Activated CD4-positive, CD25-positive, alpha-beta regulatory T cell (primary cell): ENCODE measurements at regions not wholly inside any gene's neighbourhood (a gene's known extent, or its start where the extent isn't known, plus 50 kb on each side); places are given as distances from the start of the nearest gene placed in this dataset.

Experiments
- DNase-seq, 4 experiments: peaks; one replicate each; lab custom pipeline; 2025; lab: John Stamatoyannopoulos, UW

DNA sequence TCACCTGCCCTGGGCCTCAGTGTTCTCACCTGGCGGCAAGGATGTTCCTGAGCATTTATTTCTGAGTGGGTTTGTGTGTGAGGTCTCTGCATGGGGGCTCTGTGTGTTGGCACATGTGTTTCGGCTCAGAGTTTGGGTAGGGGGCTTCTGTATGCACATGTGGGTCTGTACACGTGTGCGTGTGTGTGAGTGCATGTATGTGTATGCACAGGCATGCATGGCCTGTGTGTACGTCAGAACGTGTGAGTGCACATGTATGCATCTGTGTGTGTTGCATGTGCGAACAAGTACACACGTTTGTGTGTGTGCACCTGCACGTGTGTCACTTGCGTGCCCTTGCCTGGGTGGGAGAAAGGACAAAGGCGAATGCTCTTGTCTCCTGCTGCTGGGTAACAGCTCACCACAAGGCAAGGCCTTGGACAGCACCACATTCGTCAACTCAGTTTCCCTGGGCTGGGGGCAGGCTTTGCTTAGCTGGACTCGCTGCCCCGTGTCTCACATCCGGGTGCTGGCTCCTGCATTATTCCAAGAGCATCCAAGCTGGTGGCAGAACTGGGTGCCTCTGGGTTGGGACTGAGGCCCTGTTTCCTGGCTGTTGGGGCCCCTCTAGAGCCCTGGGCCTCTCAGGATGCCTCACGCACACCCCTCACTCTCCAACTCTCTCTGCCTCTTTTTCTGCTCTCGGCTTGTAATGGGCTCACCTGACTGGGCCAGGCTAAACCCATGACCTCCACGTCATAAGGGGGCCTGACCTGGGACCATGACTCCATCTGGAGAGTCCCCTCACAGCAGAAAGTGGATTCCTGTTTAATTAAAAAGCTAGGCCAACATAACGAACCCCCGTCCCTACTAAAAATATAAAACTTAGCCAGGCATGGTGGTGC is 153.6 kb upstream of the C14orf180 start:
- no peak for DNase-seq

DNA sequence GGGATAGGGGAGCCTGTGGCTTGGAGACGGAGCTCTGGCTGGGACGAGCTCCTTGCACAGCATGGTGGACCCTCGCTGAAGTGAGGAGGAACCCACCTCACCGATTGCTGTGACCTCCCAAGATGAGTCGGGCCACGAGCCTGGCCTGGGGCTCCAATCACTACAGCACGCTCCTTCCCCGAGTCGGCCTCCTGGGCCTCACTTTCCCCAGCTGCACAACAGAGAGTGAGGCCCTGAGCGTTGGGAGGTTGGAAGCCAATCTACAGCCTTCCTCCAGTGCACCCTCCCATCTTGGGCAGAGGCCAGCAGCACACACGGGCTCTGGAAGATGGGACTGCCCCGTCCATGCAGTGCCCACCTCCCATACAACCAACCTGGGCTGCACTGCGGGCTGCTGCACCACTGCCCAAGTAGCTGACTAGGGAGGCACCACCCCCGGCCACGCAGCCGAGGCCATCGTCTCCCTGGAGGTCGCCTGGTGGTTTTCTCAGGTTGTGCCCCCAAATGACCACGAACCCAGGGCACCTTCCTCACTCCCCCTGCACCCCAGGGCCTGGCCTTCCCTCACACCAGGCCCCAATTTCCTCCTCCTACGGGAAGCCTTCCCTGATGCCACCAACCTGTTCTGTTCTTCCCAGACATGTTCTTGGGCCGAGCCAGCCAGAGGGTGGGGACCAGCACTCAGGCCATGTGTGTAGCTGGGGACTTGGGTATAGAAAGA is 152.3 kb upstream of the C14orf180 start:
- no peak for DNase-seq

DNA sequence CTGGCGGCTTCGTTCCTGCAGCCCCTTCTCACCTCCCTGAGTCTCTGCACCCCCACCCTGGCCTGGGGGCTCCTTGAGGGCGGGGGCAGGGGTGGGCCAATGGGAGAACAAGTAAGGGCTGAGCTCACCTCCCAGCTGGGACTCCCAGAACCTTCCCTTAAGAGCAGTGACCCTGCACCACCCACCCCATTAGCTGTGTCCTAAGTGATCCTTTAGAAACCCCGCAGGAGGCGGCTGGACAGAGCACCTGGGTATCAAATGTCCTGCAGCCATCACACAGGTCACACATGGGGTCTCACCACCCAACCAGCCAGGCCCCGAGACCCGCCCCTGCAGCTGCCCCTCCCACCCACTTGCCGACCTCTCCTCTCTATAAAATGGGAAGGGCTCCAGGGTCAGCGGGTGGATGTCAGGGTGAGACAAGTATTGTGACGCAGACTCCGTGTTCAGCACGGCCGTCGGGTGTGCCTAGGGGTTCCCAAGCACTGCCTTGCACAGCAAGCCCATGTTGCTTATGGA is 151.2 kb upstream of the C14orf180 start:
- no peak for DNase-seq

DNA sequence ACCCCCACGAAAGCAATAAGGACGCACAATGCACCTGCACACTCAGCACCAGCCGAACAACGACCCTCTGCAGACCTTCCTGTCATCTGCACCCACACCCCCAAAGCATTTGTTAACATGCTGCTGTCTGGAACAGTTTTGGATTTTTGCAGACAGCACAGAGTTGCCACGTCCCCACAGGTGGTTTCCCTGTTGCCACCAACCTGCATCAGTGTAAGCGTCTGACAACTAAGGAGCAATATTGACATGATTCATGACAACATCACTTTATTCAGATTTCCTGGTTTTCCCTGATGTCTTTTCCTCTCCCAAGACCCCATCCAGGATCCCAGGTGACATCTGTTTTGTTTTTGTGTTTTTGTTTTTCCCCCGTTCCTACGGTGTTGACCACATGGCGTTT is 150.7 kb upstream of the C14orf180 start:
- DNase-seq, result no peak

GRCh38 chr14:104429291-104429861 is 150.2 kb upstream of the C14orf180 start:
- DNase-seq, result no peak

DNA sequence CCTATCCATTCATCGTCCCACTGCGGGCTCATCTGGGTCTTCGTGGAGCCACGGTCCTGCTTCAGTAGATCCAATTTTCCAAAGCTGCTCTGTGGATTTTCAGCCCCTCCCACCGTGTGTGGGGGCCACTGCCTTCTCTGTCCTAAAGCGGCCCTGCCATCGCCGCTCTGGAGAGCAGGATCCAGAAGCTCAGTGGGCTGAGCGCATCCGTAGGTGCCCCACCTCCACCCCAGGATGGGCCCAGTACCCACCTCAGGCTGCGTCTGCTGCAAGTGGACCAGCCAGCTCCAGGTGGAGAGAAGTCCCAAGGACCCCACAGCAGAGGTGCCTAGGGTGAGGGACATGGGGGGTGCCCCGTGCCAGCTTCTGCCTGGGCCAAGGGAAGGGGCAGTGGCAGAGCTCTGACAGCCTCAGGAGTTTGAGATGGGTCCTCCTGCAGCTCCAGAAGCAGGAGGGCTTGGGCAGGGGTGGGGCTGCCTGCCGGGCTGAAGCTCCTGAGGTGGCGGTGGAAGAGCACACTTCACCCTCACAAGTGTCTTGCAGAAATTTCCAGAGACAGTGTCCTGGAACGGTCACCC is 148.1 kb upstream of the C14orf180 start:
- no peak for DNase-seq

DNA sequence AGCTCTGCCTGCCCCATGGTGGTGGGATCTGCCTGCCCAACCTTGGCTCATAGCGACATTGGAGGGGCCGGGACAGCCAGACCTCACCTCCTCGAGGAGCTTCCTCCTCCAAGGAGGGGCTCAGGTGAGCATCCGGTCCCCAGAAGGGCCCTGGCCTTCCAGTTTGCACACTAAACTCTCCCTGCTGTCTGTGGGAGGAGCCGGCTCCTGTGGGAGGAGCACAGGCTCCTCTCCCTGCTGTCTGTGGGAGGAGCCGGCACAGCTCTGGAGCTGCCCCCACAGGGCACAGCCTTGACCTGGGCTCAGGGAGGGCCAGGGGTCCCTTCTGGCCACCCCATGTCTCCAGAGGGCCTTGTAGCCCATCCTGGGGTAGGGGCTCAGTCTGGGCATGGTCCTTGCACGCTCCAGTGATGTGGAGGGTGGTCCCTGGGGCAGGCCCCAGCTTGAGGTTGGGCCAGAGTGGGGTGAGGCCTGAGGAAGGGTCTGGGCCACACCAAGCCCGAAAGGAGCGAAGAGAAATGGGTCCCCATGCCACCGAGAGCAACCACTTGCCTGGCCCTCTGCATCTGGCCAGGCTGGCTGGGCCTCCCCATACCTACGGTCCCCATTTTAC is 147.5 kb upstream of the C14orf180 start:
- no peak for DNase-seq

GRCh38 chr14:104432611-104433231 is 146.8 kb upstream of the C14orf180 start:
- DNase-seq, result no peak

GRCh38 chr14:104433401-104434213 is 146.0 kb upstream of the C14orf180 start:
- DNase-seq, result no peak

DNA sequence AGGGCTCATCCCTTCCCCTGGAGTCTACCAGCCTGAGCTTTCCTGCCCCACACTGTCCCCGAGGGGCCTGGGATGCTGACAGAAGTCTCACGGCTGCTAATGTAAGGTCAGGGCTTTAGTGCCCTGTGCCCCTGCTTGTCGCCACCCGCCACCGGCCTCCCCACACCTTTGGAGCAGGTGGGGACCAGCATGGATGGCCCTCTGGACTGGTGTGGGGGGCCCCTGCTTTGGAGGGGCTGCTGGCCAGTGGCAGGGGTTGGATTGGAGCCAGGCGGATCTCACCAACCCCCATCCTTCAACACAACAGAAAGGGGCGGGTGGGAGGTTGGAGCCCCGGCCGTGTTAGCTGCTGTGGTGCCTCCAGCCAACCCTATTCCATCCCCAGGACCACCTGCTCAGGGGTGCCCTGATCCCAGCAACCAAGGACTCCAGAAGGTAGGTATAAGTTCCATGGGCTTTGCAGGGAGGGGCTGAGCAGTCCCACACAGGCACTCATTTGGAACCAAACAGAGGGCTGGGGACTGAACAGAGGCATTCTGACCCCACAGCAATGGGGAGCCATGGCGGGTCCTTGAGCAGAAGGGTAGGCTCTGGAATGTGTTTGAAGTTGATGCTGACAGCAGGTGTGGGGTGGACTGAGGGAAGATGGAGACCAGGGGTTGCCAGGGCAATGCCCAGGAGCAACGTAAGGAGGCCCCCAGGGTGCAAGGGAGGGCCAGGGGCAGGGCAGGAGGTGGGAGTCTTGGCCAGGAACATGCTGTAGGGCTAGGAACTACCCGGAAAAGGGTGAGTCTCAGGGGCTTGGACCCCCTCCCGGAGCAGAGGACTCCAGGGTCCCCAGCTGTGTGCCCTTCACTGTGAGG is 145.1 kb upstream of the C14orf180 start:
- DNase-seq, result no peak

- no peak for DNase-seq
Measured at GRCh38 chr14:104435147-104436046, 144.2 kb upstream of the C14orf180 start.

DNA sequence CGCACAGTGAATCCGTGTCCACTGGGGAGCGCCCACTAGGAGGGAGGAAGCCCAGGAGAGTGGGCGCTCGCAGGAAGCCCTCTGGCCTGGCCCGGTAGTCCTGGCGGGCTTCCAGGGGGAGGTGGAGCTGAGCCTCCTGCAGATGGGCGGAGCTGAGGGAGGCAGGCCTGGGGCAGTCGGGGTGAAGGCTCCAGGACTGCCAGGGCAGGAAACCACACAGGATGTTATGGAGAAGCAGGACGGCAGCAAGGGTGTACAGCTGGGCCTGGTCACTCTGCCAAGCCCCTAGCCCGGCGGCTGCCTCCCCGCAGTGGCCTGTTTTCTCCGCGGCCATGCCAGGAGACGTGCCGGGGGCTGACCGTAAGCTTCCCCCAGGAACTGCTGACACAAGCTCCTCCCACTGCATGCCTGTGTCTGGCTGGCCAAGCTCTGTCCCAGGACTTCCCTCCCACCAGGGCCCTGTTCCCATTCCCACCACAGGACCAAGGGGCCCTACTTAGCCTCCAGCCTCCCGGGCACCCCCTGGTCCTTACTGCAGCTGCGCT is 143.4 kb upstream of the C14orf180 start:
- no peak for DNase-seq

DNA sequence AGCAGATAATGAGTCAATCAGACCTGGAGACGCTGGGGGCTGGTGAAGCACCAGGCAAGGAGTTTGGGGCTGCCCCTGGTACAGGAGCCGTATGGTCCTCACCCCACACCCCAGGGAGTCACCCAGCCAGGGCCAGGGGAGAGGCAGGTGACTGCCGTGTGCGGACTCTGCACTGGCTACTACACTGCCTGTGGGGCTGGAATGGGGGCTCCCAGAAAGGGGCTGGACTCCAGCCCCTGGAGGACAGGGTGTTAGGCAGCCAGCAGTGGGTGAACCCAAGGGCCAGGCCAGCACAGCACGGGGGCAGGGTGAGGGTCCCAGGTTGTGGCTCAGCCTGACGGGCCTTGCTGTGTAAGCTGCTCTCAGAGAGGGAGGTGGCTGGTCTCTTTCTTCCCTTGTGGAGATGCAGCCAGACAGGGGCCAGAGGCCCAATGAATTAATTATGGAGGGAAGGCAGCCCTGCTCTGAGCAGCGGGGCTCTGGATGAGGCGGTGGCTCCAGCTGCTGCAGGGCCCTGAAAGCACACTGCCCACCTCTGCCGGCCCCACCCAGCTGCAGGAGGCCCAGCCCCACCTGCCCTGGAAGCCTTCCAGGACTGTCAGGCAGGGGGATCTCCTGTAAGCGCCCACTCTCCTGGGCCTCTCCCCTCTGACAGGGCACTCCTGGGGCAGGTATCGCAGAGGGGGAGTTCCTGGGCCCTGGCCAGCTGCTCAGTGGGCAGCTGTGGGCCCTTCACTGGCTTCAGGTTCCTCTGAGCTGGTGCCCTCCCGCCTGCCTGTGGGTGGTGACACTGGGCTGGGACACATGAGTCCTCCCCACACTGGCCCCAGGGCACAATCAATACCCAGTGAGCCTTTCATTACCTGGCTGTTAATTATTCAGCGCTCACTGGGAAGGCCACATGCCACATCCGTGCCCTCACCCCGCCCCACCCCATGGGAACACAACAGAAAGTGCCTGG is 142.5 kb upstream of the C14orf180 start:
- no peak for DNase-seq

- DNase-seq, result no peak
Measured at GRCh38 chr14:104437703-104438102, 141.9 kb upstream of the C14orf180 start.

DNA sequence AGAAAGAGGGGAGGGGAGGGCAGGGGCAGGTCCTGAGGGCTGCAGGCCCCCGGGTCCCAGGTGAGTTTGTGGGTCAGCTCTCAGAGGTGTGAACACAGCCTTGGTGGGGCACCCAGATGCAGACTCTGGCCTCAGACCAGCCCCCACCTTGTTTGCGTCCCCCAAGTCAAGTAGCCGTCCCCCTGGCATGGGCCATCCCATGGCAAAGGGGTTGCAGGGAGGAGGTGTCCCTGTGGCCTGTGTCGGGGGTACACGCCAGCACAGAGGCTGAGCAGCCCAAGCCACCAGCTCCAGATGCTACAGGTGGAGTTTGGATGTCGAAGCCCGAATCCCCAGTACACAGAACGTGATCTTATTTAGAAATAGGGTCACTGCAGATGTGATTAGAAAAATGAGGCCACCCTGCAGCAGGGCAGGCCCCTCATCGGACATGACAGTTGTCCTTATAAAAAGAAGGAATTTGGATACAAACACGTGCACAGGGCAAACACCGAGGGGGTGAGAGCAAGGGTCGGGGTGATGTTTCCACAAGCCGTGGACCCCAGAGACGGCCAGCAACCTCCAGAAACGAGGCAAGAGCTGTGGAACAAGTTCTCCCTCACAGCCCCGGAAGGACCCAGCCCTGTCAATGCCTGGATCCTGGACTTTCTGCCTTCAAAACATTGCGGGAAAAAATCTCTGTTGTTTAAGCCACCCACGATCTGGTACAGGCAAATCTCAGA is 141.2 kb upstream of the C14orf180 start:
- DNase-seq, result no peak

GRCh38 chr14:104439625-104440024 is 139.9 kb upstream of the C14orf180 start:
- DNase-seq, result no peak
